ENCODE measurements at regions not wholly inside any gene's neighbourhood (a gene's known extent, or its start where the extent isn't known, plus 50 kb on each side); places are given as distances from the start of the nearest gene placed in this dataset.

- Mint-ChIP-seq H3K4me1 (no peaks in the 10 kb centered on the region), H3K9me3 (no peaks in the 10 kb centered on the region), H3K27ac (no peak overlapping the region), H3K4me3 (no peak overlapping the region), H3K27me3 (ENCODE audit: low read depth, poor library complexity) (peaks cover 5% of the 10 kb centered on the region), H3K36me3 (ENCODE audit: low read depth) (no peaks in the 10 kb centered on the region)
- no peak for TF ChIP-seq CTCF (IDR thresholded peaks at IDR 0.05)
- DNase-seq: no peak
Observed at GRCh38 chr10:14385596-14386593, 55.2 kb upstream of the FRMD4A start.

- H3K27me3 Mint-ChIP-seq (ENCODE audit: low read depth, poor library complexity): peaks cover 5% of the 10 kb centered on the region
- no peak for DNase-seq
- H3K27ac Mint-ChIP-seq: no peak overlapping the region
- H3K9me3 Mint-ChIP-seq: no peaks in the 10 kb centered on the region
- TF ChIP-seq CTCF (IDR thresholded peaks at IDR 0.05): no peak
- no peak overlapping the region for H3K4me3 Mint-ChIP-seq
- H3K36me3 Mint-ChIP-seq (ENCODE audit: low read depth): no peaks in the 10 kb centered on the region
- H3K4me1 Mint-ChIP-seq: no peaks in the 10 kb centered on the region
Observed at GRCh38 chr10:14384915-14385314, 54.2 kb upstream of the FRMD4A start.

DNA sequence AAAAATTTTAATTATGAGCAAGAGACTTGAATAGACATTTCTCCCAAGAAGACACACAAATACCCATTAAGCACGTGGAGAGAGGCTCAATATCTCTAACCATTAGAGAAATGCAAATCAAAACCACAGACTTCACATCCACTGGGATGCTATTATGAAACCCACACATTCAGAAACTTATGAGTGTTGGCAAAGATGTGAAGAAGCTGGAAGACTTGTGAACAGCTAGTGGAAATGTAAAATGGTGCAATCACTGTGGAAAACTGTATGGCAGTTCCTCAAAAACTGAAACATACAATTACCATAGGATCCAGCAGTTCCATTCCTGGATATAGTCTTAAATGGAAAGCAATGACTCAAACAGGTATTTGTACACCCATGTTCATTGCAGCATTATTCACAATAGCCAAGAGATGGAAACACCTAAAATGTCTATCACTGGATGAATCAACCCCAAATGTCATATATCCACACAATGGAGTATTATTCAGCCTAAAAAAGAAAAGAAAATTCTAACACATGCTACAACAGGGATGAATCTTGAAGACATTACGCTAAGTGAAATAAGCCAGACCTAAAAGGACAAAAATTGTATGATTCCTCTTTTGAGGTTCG is 53.5 kb upstream of the FRMD4A start:
- peaks cover 5% of the 10 kb centered on the region for H3K27me3 Mint-ChIP-seq (ENCODE audit: low read depth, poor library complexity)
- TF ChIP-seq CTCF (IDR thresholded peaks at IDR 0.05): no peak
- no peaks in the 10 kb centered on the region for H3K9me3 Mint-ChIP-seq
- no peak overlapping the region for H3K4me3 Mint-ChIP-seq
- H3K36me3 Mint-ChIP-seq (ENCODE audit: low read depth): no peaks in the 10 kb centered on the region
- DNase-seq: no peak
- no peak overlapping the region for H3K27ac Mint-ChIP-seq
- H3K4me1 Mint-ChIP-seq: peaks cover 6% of the 10 kb centered on the region

GRCh38 chr10:14383266-14383665 is 52.5 kb upstream of the FRMD4A start:
- Mint-ChIP-seq H3K27ac (no peak overlapping the region), H3K27me3 (ENCODE audit: low read depth, poor library complexity) (peaks cover 5% of the 10 kb centered on the region), H3K36me3 (ENCODE audit: low read depth) (no peaks in the 10 kb centered on the region), H3K4me3 (no peak overlapping the region), H3K9me3 (no peaks in the 10 kb centered on the region), H3K4me1 (peaks cover 8% of the 10 kb centered on the region)
- TF ChIP-seq CTCF (IDR thresholded peaks at IDR 0.05): no peak
- no peak for DNase-seq

DNA sequence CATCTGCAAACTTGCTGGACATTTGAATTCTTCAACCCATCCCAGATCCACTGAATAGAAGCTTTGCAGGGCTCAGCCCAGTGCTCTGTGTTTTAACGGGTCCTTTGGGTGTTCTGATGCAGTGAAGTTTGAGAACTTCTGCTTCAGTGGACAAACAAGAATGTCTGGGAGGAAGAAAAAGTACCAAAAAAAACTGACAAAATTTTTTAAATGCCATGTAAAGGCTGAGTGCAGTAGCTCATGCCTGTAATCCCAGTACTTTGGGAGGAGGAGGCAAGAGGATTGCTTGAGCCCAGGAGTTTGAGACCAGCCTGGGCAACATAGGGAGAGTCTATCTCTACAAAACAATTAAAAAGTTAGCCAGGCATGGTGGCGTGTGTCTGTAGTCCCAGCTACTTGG is 51.8 kb upstream of the FRMD4A start:
- Mint-ChIP-seq H3K27ac (no peak overlapping the region), H3K9me3 (no peaks in the 10 kb centered on the region), H3K27me3 (ENCODE audit: low read depth, poor library complexity) (peaks cover 5% of the 10 kb centered on the region), H3K4me1 (peaks cover 8% of the 10 kb centered on the region), H3K36me3 (ENCODE audit: low read depth) (no peaks in the 10 kb centered on the region), H3K4me3 (no peak overlapping the region)
- no peak for DNase-seq
- TF ChIP-seq CTCF (IDR thresholded peaks at IDR 0.05): no peak

All from nephron progenitor cell (in vitro differentiated cells).